GM12878 (cell line): ENCODE measurements at regions not wholly inside any gene's neighbourhood (a gene's known extent, or its start where the extent isn't known, plus 50 kb on each side); places are given as distances from the start of the nearest gene placed in this dataset.

Source experiments
- ATAC-seq: fragments of 200-7000 bp; cut with Tn5 transposase; 3 replicates; pipeline ENCODE4 v1.9.1; 2020; ENCODE audit warnings: mild to moderate bottlenecking, moderate library complexity
- BruUV-seq: library from RNA; stranded (reverse); fragments of 400-500 nt; replicated peaks from 2 replicates; lab custom pipeline; 2021; lab: Mats Ljungman, UMichigan
- CTCF ChIA-PET: fragments of 300-600 bp; sonication (Branson Sonifier 250); formaldehyde crosslinking; extraction: SDS; loops from one replicate; lab custom pipeline; 2021; ENCODE audit warnings: inconsistent platforms; lab: Yijun Ruan, JAX
- POLR2A ChIA-PET: fragments of 350-600 bp; formaldehyde crosslinking; extraction: SDS; loops from one replicate; lab custom pipeline; 2021; ENCODE audit warnings: inconsistent platforms; lab: Charles Lee
- RAD21 ChIA-PET: fragments of 300-600 bp; sonication (Branson Sonifier 250); formaldehyde crosslinking; loops from one replicate; lab custom pipeline; 2023; ENCODE audit warnings: antibody characterized with exemption; ENCODE audit not compliant: unreplicated experiment; lab: Charles Lee
- SMC1A ChIA-PET: fragments of 300-600 bp; sonication (Branson Sonifier 250); formaldehyde crosslinking; loops from one replicate; lab custom pipeline; 2023; ENCODE audit not compliant: unreplicated experiment, uncharacterized antibody; lab: Charles Lee
- DNase-seq: peaks from one replicate; pipeline ENCODE4 v3.0.0-alpha.2; 2011; ENCODE audit warnings: low read depth, low spot score
- FAIRE-seq: peaks from 3 replicates; lab custom pipeline; 2011; peaks lifted over from hg19 to GRCh38; lab: Jason Lieb, UNC
- H2AFZ ChIP-seq: 2 replicates; pipeline ENCODE4 v1.6.0; 2011; ENCODE audit warnings: low read depth, low read length, control low read depth; ENCODE audit not compliant: control insufficient read depth
- H3K27ac ChIP-seq: 2 replicates; pipeline ENCODE4 v1.5.1; 2011; ENCODE audit warnings: control low read depth; ENCODE audit not compliant: control insufficient read depth, insufficient read depth
- H3K27me3 ChIP-seq, 2 experiments: replicated peaks in 1 of 2; 2 replicates each; pipeline versions ENCODE4 v1.6.0 to v1.6.1; 2011; ENCODE audit warnings: low read length in 1 of 2; ENCODE audit not compliant: control insufficient read depth in 2 of 2, insufficient read depth in 2 of 2
- H3K36me3 ChIP-seq, 2 experiments: 2 replicates each; pipeline ENCODE4 v1.5.1; 2011; ENCODE audit warnings: low read length in 1 of 2; ENCODE audit not compliant: control insufficient read depth in 2 of 2, insufficient read depth in 2 of 2
- H3K4me1 ChIP-seq: 2 replicates; pipeline ENCODE4 v1.6.1; 2011; ENCODE audit warnings: mild to moderate bottlenecking, low read length, moderate library complexity, mixed read lengths; ENCODE audit not compliant: control insufficient read depth, insufficient read depth
- H3K4me2 ChIP-seq: 2 replicates; pipeline ENCODE4 v1.6.0; 2011; ENCODE audit warnings: control low read depth; ENCODE audit not compliant: control insufficient read depth, insufficient read depth
- H3K4me3 ChIP-seq: fragments of 200-600 bp; sonication (generic); 2 replicates; pipeline ENCODE4 v1.5.1; 2016
- H3K79me2 ChIP-seq: 2 replicates; pipeline ENCODE4 v1.6.0; 2011; ENCODE audit warnings: low read length; ENCODE audit not compliant: control insufficient read depth, insufficient read depth
- H3K9ac ChIP-seq: 2 replicates; pipeline ENCODE4 v1.8.0; 2011; ENCODE audit warnings: low read length, control low read depth, mixed read lengths; ENCODE audit not compliant: control insufficient read depth, insufficient read depth
- H3K9me3 ChIP-seq: replicated peaks from 3 replicates; pipeline ENCODE4 v1.5.1; 2011; ENCODE audit warnings: mild to moderate bottlenecking, low read length; ENCODE audit not compliant: control insufficient read depth, insufficient read depth
- H4K20me1 ChIP-seq: 2 replicates; pipeline ENCODE4 v1.6.0; 2011; ENCODE audit not compliant: control insufficient read depth, insufficient read depth
- BRCA1 ChIP-seq: IDR thresholded peaks from 2 replicates; pipeline ENCODE4 v1.6.1; 2011; ENCODE audit warnings: low read depth, low read length, improper control_type of control experiment
- CBX3 ChIP-seq: fragments of 200-600 bp; sonication (generic); IDR thresholded peaks from 2 replicates; pipeline ENCODE4 v1.6.1; 2016; ENCODE audit warnings: low read depth, borderline replicate concordance
- FOS ChIP-seq: IDR thresholded peaks from 3 replicates; pipeline ENCODE4 v1.6.1; 2011; ENCODE audit warnings: borderline replicate concordance; ENCODE audit not compliant: insufficient read length; ENCODE audit errors: extremely low read depth
- MEF2A ChIP-seq: IDR thresholded peaks from 2 replicates; pipeline ENCODE4 v1.6.1; 2011; ENCODE audit warnings: low read depth, mild to moderate bottlenecking, low read length, moderate library complexity; ENCODE audit not compliant: insufficient read depth
- PBX3 ChIP-seq: IDR thresholded peaks from 2 replicates; pipeline ENCODE4 v1.6.1; 2011; ENCODE audit warnings: mild to moderate bottlenecking, low read depth, low read length, moderate library complexity; ENCODE audit not compliant: insufficient replicate concordance
- POU2F2 ChIP-seq: IDR thresholded peaks from 3 replicates; pipeline ENCODE4 v1.6.1; 2011; ENCODE audit warnings: low read depth, mild to moderate bottlenecking, low read length, borderline replicate concordance
- RB1 ChIP-seq: fragments of 450-650 bp; formaldehyde crosslinking; IDR thresholded peaks from 2 replicates; pipeline ENCODE4 v1.6.1; 2017; ENCODE audit warnings: mild to moderate bottlenecking, borderline replicate concordance
- SIX5 ChIP-seq: IDR thresholded peaks from 2 replicates; pipeline ENCODE4 v1.6.1; 2011; ENCODE audit warnings: mild to moderate bottlenecking, low read depth, low read length, moderate library complexity; ENCODE audit not compliant: severe bottlenecking
- SMC3 ChIP-seq: IDR thresholded peaks from 2 replicates; pipeline ENCODE4 v1.6.1; 2011; ENCODE audit warnings: low read length, improper control_type of control experiment, borderline replicate concordance
- TCF12 ChIP-seq: IDR thresholded peaks from 2 replicates; pipeline ENCODE4 v1.6.1; 2011; ENCODE audit warnings: low read depth, mild to moderate bottlenecking, low read length
- ZNF384 ChIP-seq: IDR thresholded peaks from 2 replicates; pipeline ENCODE4 v1.6.1; 2012; ENCODE audit warnings: low read depth, mild to moderate bottlenecking, low read length, improper control_type of control experiment, borderline replicate concordance
- WGBS: methylation state at CpG from one replicate; pipeline ENCODE4 v1.1.6; 2016; ENCODE audit warnings: low lambda C conversion rate; ENCODE audit not compliant: insufficient replicate concordance, insufficient coverage; ENCODE audit errors: missing lambda C conversion rate; 5-methylcytosine and 5-hydroxymethylcytosine counted together
- in situ Hi-C: fragments of 300-500 bp; cut with MboI; formaldehyde crosslinking; loops from 9 replicates; pipeline ENCODE4 v1.14.3; 2018; ENCODE audit warnings: mixed read lengths
- intact Hi-C: fragments of 100-400 bp; cut with micrococcal nuclease; formaldehyde crosslinking; loops from one replicate; pipeline ENCODE4 v1.14.2; 2022; ENCODE audit not compliant: unreplicated experiment
- TF ChIP-seq, protein P1 (sequence below): fragments of 450-650 bp; formaldehyde crosslinking; IDR thresholded peaks from 2 replicates; pipeline ENCODE4 v1.4.0; 2022; ENCODE audit warnings: mild to moderate bottlenecking, moderate library complexity

- TF ChIP-seq MEF2A (no peak), TCF12 (no peak)
- no peaks in the 10 kb centered on the region for H3K4me1 ChIP-seq
- H3K27ac ChIP-seq: no peak overlapping the region
- no peak overlapping the region for H3K4me3 ChIP-seq
- POLR2A ChIA-PET: no interaction called here
- H3K79me2 ChIP-seq: no peaks in the 10 kb centered on the region
- H2AFZ ChIP-seq: no peak overlapping the region; the same call in 1 of the 2 replicates
- RAD21 ChIA-PET: no interaction called here
- no peak overlapping the region for H3K9ac ChIP-seq
- FAIRE-seq: no peak
- no peak overlapping the region for H3K4me2 ChIP-seq
- intact Hi-C loops (no loop called here), in situ Hi-C loops (no loop called here)
- H4K20me1 ChIP-seq: no peaks in the 10 kb centered on the region
- SMC1A ChIA-PET: no interaction called here
- no peak for DNase-seq
- no peaks in the 10 kb centered on the region for H3K9me3 ChIP-seq
- 59% methylated on average over 14 of the region's 14 CpGs for WGBS
- ATAC-seq: no peak
- no peaks in the 10 kb centered on the region for H3K36me3 ChIP-seq
- H3K27me3 ChIP-seq: no peaks in the 10 kb centered on the region
- CTCF ChIA-PET: no interaction called here
- BruUV-seq: no TSS peak
These were observed 790.8 kb upstream of the TBX3 start for GRCh38 chr12:115474539-115475353.

GRCh38 chr12:115473257-115473956, 789.4 kb upstream of the TBX3 start:
- ATAC-seq (no peak), FAIRE-seq (no peak), DNase-seq (no peak)
- H4K20me1 ChIP-seq: no peaks in the 10 kb centered on the region
- H3K9me3 ChIP-seq: no peaks in the 10 kb centered on the region
- WGBS: 46% methylated on average over 7 of the region's 7 CpGs
- no peak overlapping the region for H3K27ac ChIP-seq
- H3K4me2 ChIP-seq: no peak overlapping the region
- ChIA-PET RAD21 (no interaction called here), POLR2A (no interaction called here), CTCF (no interaction called here), SMC1A (no interaction called here)
- H3K36me3 ChIP-seq: no peaks in the 10 kb centered on the region
- in situ Hi-C loops (no loop called here), intact Hi-C loops (no loop called here)
- H3K27me3 ChIP-seq: no peaks in the 10 kb centered on the region
- no TSS peak for BruUV-seq
- no peak overlapping the region for H3K9ac ChIP-seq
- H2AFZ ChIP-seq: no peak overlapping the region
- no peak overlapping the region for H3K4me3 ChIP-seq
- H3K4me1 ChIP-seq: no peaks in the 10 kb centered on the region
- no peaks in the 10 kb centered on the region for H3K79me2 ChIP-seq
- TF ChIP-seq SMC3: no peak
- TF ChIP-seq, protein P1, sequence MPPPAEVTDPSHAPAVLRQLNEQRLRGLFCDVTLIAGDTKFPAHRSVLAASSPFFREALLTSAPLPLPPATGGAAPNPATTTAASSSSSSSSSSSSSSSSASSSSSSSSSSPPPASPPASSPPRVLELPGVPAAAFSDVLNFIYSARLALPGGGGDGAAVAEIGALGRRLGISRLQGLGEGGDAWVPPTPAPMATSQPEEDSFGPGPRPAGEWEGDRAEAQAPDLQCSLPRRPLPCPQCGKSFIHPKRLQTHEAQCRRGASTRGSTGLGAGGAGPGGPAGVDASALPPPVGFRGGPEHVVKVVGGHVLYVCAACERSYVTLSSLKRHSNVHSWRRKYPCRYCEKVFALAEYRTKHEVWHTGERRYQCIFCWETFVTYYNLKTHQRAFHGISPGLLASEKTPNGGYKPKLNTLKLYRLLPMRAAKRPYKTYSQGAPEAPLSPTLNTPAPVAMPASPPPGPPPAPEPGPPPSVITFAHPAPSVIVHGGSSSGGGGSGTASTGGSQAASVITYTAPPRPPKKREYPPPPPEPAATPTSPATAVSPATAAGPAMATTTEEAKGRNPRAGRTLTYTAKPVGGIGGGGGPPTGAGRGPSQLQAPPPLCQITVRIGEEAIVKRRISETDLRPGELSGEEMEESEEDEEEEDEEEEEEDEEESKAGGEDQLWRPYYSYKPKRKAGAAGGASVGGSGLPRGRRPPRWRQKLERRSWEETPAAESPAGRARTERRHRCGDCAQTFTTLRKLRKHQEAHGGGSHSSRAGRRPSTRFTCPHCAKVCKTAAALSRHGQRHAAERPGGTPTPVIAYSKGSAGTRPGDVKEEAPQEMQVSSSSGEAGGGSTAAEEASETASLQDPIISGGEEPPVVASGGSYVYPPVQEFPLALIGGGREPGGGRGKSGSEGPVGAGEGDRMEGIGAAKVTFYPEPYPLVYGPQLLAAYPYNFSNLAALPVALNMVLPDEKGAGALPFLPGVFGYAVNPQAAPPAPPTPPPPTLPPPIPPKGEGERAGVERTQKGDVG (CRISPR knock-in tag): no peak
- no peak for TF ChIP-seq ZNF384
- TF ChIP-seq BRCA1: no peak
- no peak for TF ChIP-seq SIX5
- TF ChIP-seq POU2F2: no peak
- TF ChIP-seq PBX3: no peak
- no peak for TF ChIP-seq CBX3
- TF ChIP-seq FOS: no peak
- no peak for TF ChIP-seq RB1
